Uterus (tissue), 3 donors: ENCODE measurements at regions not wholly inside any gene's neighbourhood (a gene's known extent, or its start where the extent isn't known, plus 50 kb on each side); places are given as distances from the start of the nearest gene placed in this dataset.
"Not testable (repeated sequence)": the region's sequence is repeated elsewhere in the genome, so short reads cannot be mapped to it uniquely, and the experiment has no call there.

Experiments used
- DNase-seq, 2 donors: peaks; one replicate each; pipeline ENCODE4 v3.0.0-alpha.2; 2019 to 2020
- H3K27ac ChIP-seq, 2 donors: fragments of 200-600 bp; sonication (generic); 1 replicate in 1 of 2; 2 replicates in 1 of 2; pipeline ENCODE4 v1.5.1; 2016 to 2018
- H3K27me3 ChIP-seq, 2 donors: fragments of 200-600 bp; sonication (generic); one replicate each; pipeline ENCODE4 v1.5.1; 2018 to 2019; ENCODE audit warnings: control low read depth in 1 of 2
- H3K36me3 ChIP-seq, 2 donors: fragments of 200-600 bp; sonication (generic); one replicate each; pipeline ENCODE4 v1.5.1; 2019; ENCODE audit warnings: control low read depth in 1 of 2
- H3K4me1 ChIP-seq, 2 donors: fragments of 200-600 bp; sonication (generic); one replicate each; pipeline ENCODE4 v1.5.1; 2018 to 2019; ENCODE audit warnings: control low read depth in 1 of 2
- H3K4me3 ChIP-seq, 2 donors: fragments of 200-600 bp; sonication (generic); 1 replicate in 1 of 2; 2 replicates in 1 of 2; pipeline ENCODE4 v1.5.1; 2018 to 2019; ENCODE audit warnings: mild to moderate bottlenecking in 1 of 2
- H3K9me3 ChIP-seq, 2 donors: fragments of 200-600 bp; sonication (generic); one replicate each; pipeline ENCODE4 v1.5.1; 2019; ENCODE audit warnings: control low read depth in 1 of 2
- POLR2A ChIP-seq, 2 donors: fragments of 450-650 bp; IDR thresholded peaks; one replicate each; pipeline ENCODE4 v1.6.1; 2016; ENCODE audit warnings: antibody characterized with exemption in 2 of 2, mild to moderate bottlenecking in 1 of 2, moderate library complexity in 1 of 2
- intact Hi-C: fragments of 100-400 bp; cut with DNase I; formaldehyde crosslinking; loops from one replicate; pipeline ENCODE4 v1.15.1; 2023; ENCODE audit warnings: low total_unique reads
- TF ChIP-seq, protein P1 (sequence below), 4 experiments: fragments of 200-600 bp in 2 of 4; fragments of 450-650 bp in 2 of 4; sonication (generic) in 2 of 4; IDR thresholded peaks; one replicate each; pipeline ENCODE4 v1.5.1; 2016 to 2019; ENCODE audit warnings: antibody characterized with exemption in 4 of 4, mild to moderate bottlenecking in 2 of 4, moderate library complexity in 1 of 4
- donor health status: DM: yes; HTN: yes; CAD: no.

DNA sequence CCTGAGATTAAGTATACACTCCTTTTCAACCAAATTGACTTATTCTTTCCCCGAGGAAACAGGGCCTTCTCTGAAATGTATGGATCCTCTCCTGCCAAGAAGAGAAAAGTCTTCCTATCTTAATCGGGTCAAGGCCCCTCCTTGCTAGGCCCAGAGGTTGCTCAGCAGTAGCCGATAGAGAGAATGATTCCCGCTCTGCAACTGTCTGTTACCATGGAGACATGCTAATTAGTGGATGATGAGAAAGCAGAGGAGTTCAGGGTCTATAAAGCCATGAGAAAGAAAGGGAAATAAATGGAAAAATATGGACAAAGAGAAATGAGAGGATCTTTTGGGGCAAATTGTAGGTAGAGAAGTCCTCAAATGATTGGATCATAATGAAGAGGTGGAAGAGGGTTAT lies 103.5 kb downstream of the POU4F1 start:
- no peak for TF ChIP-seq POLR2A (IDR thresholded peaks at IDR 0.05)
- TF ChIP-seq, protein P1, sequence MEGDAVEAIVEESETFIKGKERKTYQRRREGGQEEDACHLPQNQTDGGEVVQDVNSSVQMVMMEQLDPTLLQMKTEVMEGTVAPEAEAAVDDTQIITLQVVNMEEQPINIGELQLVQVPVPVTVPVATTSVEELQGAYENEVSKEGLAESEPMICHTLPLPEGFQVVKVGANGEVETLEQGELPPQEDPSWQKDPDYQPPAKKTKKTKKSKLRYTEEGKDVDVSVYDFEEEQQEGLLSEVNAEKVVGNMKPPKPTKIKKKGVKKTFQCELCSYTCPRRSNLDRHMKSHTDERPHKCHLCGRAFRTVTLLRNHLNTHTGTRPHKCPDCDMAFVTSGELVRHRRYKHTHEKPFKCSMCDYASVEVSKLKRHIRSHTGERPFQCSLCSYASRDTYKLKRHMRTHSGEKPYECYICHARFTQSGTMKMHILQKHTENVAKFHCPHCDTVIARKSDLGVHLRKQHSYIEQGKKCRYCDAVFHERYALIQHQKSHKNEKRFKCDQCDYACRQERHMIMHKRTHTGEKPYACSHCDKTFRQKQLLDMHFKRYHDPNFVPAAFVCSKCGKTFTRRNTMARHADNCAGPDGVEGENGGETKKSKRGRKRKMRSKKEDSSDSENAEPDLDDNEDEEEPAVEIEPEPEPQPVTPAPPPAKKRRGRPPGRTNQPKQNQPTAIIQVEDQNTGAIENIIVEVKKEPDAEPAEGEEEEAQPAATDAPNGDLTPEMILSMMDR (IDR thresholded peaks at IDR 0.05), result no peak
- intact Hi-C loops, result no loop called here
- H3K36me3 ChIP-seq, result no peaks in the 10 kb centered on the region
- H3K4me1 ChIP-seq, result no peaks in the 10 kb centered on the region
- no peak overlapping the region for H3K27ac ChIP-seq
- H3K9me3 ChIP-seq, result no peaks in the 10 kb centered on the region
- no peaks in the 10 kb centered on the region for H3K27me3 ChIP-seq
- no peak for DNase-seq
- no peak overlapping the region for H3K4me3 ChIP-seq

DNA sequence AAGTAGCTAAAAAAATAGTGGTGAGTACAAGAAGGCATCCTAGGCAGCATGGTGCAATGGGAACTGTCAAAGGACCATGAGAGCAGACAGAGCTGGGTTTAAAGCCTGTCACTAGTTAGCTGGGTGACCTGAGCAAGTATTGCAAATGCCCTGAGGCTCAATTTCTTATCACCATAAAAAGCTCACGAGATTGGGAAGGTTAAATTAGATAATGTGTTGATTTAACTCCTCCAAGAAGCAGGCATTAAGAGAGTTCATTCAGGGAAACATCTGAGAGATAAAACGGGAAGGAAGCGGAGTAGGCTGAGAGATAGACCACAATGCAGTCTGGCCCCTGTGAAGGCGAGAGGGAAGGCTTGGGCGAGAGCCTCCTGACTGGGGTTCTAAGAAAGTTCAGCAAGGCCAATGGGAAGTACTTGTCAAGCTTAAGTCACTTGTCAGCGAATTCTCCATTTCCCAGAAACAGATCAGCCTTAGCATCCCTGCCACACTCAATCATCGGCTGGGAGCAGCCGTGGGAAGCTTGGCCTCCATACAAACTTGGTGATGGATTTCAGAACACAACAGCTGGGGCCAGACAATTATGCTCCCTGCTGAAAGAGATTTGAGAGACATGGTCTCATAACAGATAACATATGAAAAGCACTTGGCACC lies 105.5 kb downstream of the POU4F1 start:
- H3K27me3 ChIP-seq, result no peaks in the 10 kb centered on the region
- TF ChIP-seq POLR2A (IDR thresholded peaks at IDR 0.05), result no peak
- TF ChIP-seq, protein P1 (IDR thresholded peaks at IDR 0.05), result no peak
- intact Hi-C loops, result no loop called here
- H3K36me3 ChIP-seq, result no peaks in the 10 kb centered on the region
- no peak overlapping the region for H3K27ac ChIP-seq
- no peak for DNase-seq
- no peak overlapping the region for H3K4me3 ChIP-seq
- H3K9me3 ChIP-seq, result no peaks in the 10 kb centered on the region
- no peaks in the 10 kb centered on the region for H3K4me1 ChIP-seq

DNA sequence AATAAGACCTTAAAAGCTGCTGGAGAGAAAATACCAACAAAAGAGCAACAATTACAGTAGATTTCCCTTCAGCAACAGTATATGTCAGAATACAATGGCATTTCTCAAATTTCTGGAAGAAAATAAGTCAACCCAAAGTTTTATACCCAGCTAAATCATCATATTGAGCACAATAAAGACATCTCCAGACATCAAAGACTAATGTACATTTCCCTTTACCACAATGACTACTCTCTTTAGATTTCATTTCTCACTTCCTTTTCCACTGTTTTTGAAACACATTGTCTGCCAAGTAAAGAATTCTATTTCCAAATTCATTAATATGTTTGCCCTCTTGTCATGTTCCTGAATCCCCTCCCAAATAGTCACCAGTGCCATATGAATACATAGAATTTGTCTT lies 111.4 kb downstream of the POU4F1 start:
- Histone ChIP-seq H3K9me3 (no peaks in the 10 kb centered on the region), H3K4me1 (no peaks in the 10 kb centered on the region), H3K4me3 (no peak overlapping the region), H3K27ac (no peak overlapping the region), H3K27me3 (no peaks in the 10 kb centered on the region), H3K36me3 (no peaks in the 10 kb centered on the region)
- no peak for DNase-seq
- intact Hi-C loops, result no loop called here
- TF ChIP-seq POLR2A (IDR thresholded peaks at IDR 0.05), result no peak
- TF ChIP-seq, protein P1 (IDR thresholded peaks at IDR 0.05), result no peak

DNA sequence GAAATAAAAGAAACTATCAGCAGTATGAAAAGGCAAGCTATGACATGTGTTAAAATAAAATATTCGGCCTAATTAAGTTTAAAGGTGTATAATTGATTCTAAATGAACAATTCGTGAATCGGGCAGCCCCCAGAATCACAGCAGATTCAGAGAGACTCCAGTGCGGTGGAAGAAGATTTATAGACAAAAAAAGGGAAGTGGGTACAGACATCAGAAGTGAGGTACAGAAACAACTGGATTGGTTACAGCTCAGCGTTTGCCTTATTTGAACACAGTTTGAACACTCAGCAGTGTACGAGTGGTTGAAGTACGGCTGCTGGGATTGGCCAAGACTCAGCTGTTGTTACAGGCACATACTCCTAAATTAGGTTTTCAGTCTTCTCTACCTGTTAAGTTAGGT lies 113.1 kb downstream of the POU4F1 start:
- H3K9me3 ChIP-seq, H3K4me1 ChIP-seq, H3K36me3 ChIP-seq, intact Hi-C loops, DNase-seq, H3K4me3 ChIP-seq, H3K27ac ChIP-seq, H3K27me3 ChIP-seq: not testable (repeated sequence)

DNA sequence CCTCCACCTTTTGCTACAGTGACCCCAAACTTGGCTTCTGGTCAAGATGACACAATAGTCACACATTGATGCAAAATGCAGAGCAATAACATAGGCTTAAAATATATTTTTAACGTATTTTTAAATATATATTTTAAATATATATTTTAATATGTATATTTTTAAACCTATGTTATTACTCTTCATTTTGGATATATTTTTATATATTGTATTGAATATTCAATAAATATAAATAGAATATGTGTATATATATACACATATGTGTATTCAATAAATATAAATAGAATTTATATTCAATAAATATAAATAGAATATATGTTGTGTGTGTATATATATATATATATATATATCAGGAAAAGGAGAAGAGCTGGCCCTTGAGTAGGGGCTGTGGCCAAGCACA lies 115.6 kb downstream of the POU4F1 start:
- DNase-seq, result no peak
- no peaks in the 10 kb centered on the region for H3K36me3 ChIP-seq
- intact Hi-C loops, result no loop called here
- TF ChIP-seq POLR2A (IDR thresholded peaks at IDR 0.05), result no peak
- TF ChIP-seq, protein P1 (IDR thresholded peaks at IDR 0.05), result no peak
- H3K4me1 ChIP-seq, result no peaks in the 10 kb centered on the region
- no peaks in the 10 kb centered on the region for H3K9me3 ChIP-seq
- no peak overlapping the region for H3K4me3 ChIP-seq
- no peak overlapping the region for H3K27ac ChIP-seq
- no peaks in the 10 kb centered on the region for H3K27me3 ChIP-seq

DNA sequence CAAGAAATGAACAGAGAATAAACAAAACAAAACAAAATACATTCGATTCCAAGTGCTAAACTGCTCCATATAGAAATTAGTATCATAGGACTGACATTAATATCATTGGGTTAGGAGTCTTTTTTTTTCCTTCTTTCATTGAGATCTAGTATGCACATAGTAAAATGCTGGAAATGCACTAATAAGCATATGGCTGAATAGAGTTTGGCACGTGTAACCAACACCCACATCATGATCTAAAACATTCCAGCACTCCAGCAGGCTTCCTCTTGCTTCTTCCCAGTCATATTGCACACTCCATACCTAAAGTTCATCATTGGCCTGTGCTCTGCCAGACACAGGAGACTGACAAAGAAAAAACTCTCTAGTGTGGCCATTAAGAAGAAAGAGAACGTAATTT lies 117.5 kb downstream of the POU4F1 start:
- no peak for TF ChIP-seq POLR2A (IDR thresholded peaks at IDR 0.05)
- TF ChIP-seq, protein P1 (IDR thresholded peaks at IDR 0.05), result no peak

More for the DNA sequence above, 117.5 kb downstream of the POU4F1 start:
- H3K9me3 ChIP-seq, result no peaks in the 10 kb centered on the region
- H3K27me3 ChIP-seq, result no peaks in the 10 kb centered on the region
- no peaks in the 10 kb centered on the region for H3K36me3 ChIP-seq
- no peak overlapping the region for H3K27ac ChIP-seq
- H3K4me1 ChIP-seq, result no peaks in the 10 kb centered on the region
- no peak overlapping the region for H3K4me3 ChIP-seq
- intact Hi-C loops, result no loop called here
- no peak for DNase-seq
